Lung (tissue), 11 donors: ENCODE measurements at regions not wholly inside any gene's neighbourhood (a gene's known extent, or its start where the extent isn't known, plus 50 kb on each side); places are given as distances from the start of the nearest gene placed in this dataset.

Experiments
- ATAC-seq: fragments of 200-7000 bp; cut with Tn5 transposase; one replicate; pipeline ENCODE4 v1.9.1; 2020; ENCODE audit warnings: moderate number of reproducible peaks; ENCODE audit not compliant: insufficient read depth, low FRiP score
- DNase-seq, 3 donors: peaks; one replicate each; pipeline ENCODE4 v3.0.0-alpha.2; 2013 to 2017
- H3K27ac ChIP-seq, 2 donors: one replicate each; pipeline ENCODE4 v1.5.1; 2013; ENCODE audit warnings: mild to moderate bottlenecking in 2 of 2, moderate library complexity in 2 of 2, control low read depth in 1 of 2, inconsistent platforms in 1 of 2, low read depth in 1 of 2, low read length in 1 of 2
- H3K27me3 ChIP-seq, 3 donors: one replicate each; pipeline ENCODE4 v1.5.1; 2013; ENCODE audit warnings: low read length in 2 of 3; ENCODE audit not compliant: control insufficient read depth in 3 of 3, insufficient read depth in 3 of 3
- H3K36me3 ChIP-seq, 4 donors: one replicate each; pipeline ENCODE4 v1.5.1; 2013; ENCODE audit warnings: low read length in 4 of 4, mild to moderate bottlenecking in 1 of 4, moderate library complexity in 1 of 4; ENCODE audit not compliant: control insufficient read depth in 4 of 4, insufficient read depth in 4 of 4
- H3K4me1 ChIP-seq, 5 donors: one replicate each; pipeline ENCODE4 v1.5.1; 2013; ENCODE audit warnings: low read length in 5 of 5, mild to moderate bottlenecking in 2 of 5, moderate library complexity in 1 of 5; ENCODE audit not compliant: control insufficient read depth in 5 of 5, insufficient read depth in 5 of 5
- H3K4me3 ChIP-seq: one replicate; pipeline ENCODE4 v1.5.1; 2013; ENCODE audit warnings: mild to moderate bottlenecking, control low read depth, moderate library complexity
- H3K9ac ChIP-seq, 2 donors: one replicate each; pipeline ENCODE4 v1.5.1; 2013; ENCODE audit warnings: low read length in 2 of 2, control low read depth in 1 of 2; ENCODE audit not compliant: insufficient read depth in 1 of 2
- H3K9me3 ChIP-seq, 4 donors: one replicate each; pipeline ENCODE4 v1.5.1; 2013; ENCODE audit warnings: low read length in 3 of 4, mild to moderate bottlenecking in 1 of 4, moderate library complexity in 1 of 4; ENCODE audit not compliant: control insufficient read depth in 4 of 4, insufficient read depth in 3 of 4
- WGBS, 2 donors: extraction: QIAGEN DNeasy Blood & Tissue Kit; methylation state at CpG; one replicate each; pipeline ENCODE4 v1.1.7; 2013; 5-methylcytosine and 5-hydroxymethylcytosine counted together
- TF ChIP-seq, protein P1 (sequence below): IDR thresholded peaks from 2 replicates; pipeline ENCODE4 v1.5.1; 2012; ENCODE audit warnings: mild to moderate bottlenecking; ENCODE audit errors: control extremely low read depth, extremely low read depth
- donor health status: control.
- donor health status: control.
- donor health status: Bipolar disorder and iron deficiency.
- donor health status: healthy.
- donor health status: DM: yes; HTN: yes; CAD: no.

DNA sequence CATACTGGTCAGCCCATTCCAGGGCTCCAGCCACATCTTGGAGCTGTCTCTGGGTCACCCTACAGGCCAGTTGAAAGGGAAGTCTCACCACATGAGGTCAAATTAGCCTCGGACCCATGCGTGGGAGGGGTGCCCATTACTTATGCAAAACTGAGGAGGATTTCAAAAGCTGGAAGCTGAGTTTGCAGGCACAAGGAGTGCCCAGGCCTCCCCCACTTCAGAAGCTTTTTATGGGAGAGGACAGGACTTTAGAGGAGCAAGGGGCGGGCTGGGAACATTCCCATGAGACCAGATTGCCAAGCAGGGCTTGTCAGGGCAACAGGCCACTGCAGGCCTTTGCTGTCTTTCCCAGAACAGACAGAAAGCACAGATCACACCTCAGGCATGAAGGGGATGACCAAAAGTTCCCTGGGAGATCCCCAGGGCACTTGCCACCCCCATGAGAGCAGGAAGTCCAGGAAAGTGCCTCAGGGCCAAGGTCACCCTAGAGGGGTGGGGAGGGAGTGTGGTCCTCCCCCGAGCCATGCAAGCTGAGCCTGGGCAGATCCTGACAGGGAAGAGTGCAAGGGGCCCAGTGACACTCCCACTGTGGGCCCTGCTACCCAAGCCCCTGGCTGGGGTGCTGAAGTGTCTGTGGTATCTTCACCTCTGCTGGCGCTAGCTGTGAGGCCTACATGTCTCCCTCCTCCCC lies 267.7 kb downstream of the BCL11A start:
- Histone ChIP-seq H3K4me3 (no peak overlapping the region), H3K4me1 (no peaks in the 10 kb centered on the region), H3K27me3 (no peaks in the 10 kb centered on the region), H3K9ac (no peak overlapping the region), H3K36me3 (no peaks in the 10 kb centered on the region), H3K9me3 (peaks cover 0 to 2% (median 0%) of the 10 kb centered on the region in 4 donors), H3K27ac (no peak overlapping the region)
- TF ChIP-seq, protein P1, sequence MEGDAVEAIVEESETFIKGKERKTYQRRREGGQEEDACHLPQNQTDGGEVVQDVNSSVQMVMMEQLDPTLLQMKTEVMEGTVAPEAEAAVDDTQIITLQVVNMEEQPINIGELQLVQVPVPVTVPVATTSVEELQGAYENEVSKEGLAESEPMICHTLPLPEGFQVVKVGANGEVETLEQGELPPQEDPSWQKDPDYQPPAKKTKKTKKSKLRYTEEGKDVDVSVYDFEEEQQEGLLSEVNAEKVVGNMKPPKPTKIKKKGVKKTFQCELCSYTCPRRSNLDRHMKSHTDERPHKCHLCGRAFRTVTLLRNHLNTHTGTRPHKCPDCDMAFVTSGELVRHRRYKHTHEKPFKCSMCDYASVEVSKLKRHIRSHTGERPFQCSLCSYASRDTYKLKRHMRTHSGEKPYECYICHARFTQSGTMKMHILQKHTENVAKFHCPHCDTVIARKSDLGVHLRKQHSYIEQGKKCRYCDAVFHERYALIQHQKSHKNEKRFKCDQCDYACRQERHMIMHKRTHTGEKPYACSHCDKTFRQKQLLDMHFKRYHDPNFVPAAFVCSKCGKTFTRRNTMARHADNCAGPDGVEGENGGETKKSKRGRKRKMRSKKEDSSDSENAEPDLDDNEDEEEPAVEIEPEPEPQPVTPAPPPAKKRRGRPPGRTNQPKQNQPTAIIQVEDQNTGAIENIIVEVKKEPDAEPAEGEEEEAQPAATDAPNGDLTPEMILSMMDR = no peak
- DNase-seq (no peak), ATAC-seq (no peak)
- WGBS, 2 donors = 64 to 77% methylated on average over 5 of the region's 5 CpGs

DNA sequence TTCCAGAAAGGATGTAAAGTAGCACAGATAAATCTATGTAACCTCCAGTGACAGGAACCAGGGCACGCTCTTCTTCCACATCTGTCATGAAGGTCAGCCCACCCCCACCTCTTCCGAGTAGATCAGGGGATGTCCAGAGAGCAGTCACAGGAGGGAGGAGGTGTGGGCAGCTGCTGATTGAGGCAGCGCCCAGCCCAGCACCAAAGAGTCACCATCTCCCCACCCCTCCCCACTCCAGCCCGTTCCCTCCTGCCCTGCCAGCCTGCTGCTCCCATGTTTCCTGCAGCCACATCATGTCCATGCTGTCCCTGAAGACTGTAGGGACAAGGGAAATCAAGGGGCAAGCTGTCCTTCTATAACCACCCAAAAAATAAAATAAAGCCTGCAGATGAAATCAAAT lies 269.8 kb downstream of the BCL11A start:
- WGBS, 2 donors = 61 to 77% methylated on average over 4 of the region's 4 CpGs
- no peak for DNase-seq
- Histone ChIP-seq H3K27me3 (no peaks in the 10 kb centered on the region), H3K9me3 (peaks cover 0 to 2% (median 0%) of the 10 kb centered on the region in 4 donors), H3K4me3 (no peak overlapping the region), H3K36me3 (no peaks in the 10 kb centered on the region), H3K4me1 (no peaks in the 10 kb centered on the region), H3K27ac (no peak overlapping the region), H3K9ac (no peak overlapping the region)
- TF ChIP-seq, protein P1 = no peak
- no peak for ATAC-seq

DNA sequence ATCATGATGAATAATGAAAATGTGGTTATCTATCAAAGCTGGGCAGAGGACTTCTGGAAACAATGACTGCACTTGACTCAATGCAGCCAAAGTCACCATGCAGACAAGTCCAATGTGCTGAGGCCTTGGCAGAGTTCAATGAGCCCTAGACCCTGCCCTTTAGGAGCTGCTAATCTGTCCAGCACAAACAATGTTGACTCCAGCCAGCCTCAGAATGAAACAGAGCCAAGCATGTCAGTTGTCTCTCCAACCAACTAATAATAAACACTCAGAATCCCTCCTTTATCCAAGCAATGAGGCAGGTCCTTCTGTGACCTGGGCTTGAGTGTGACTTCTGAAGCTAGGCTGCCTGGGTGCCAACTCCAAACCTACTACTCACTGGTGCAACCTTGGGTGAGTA lies 270.6 kb downstream of the BCL11A start:
- Histone ChIP-seq H3K4me3 (no peak overlapping the region), H3K4me1 (peaks cover 0 to 2% (median 0%) of the 10 kb centered on the region in 5 donors), H3K36me3 (no peaks in the 10 kb centered on the region), H3K27ac (no peak overlapping the region), H3K27me3 (no peaks in the 10 kb centered on the region), H3K9me3 (peaks cover 0 to 2% (median 0%) of the 10 kb centered on the region in 4 donors), H3K9ac (no peak overlapping the region)
- no peak for DNase-seq
- TF ChIP-seq, protein P1 = no peak
- no peak for ATAC-seq

DNA sequence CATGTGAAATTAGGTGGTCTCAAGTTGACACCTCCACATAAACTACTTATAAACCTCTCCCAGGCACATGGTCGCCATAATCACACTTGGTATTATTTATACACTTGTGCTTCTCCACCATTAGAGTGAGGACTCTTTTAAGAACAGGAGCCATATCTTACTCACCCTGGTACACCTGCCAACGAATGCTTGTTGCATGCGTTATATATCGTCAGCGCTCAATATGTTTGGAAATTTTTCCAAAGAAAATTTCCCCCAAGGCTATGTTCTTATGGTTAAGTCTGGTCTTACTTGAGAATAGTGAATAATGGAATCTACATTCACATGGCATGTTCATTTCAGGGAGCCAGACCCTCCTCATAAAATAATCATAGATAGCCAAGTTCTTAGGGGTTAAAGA lies 271.7 kb downstream of the BCL11A start:
- no peak overlapping the region for H3K9ac ChIP-seq
- no peak overlapping the region for H3K4me3 ChIP-seq
- ATAC-seq = no peak
- H3K4me1 ChIP-seq = peaks cover 0 to 2% (median 0%) of the 10 kb centered on the region in 5 donors
- H3K9me3 ChIP-seq = peaks cover 0 to 2% (median 0%) of the 10 kb centered on the region in 4 donors
- no peaks in the 10 kb centered on the region for H3K27me3 ChIP-seq
- 74 to 87% methylated on average over 5 of the region's 5 CpGs for WGBS, 2 donors
- TF ChIP-seq, protein P1 = no peak
- no peak for DNase-seq
- H3K27ac ChIP-seq = no peak overlapping the region
- no peaks in the 10 kb centered on the region for H3K36me3 ChIP-seq
